GM21423 (cell line): ENCODE measurements at regions not wholly inside any gene's neighbourhood (a gene's known extent, or its start where the extent isn't known, plus 50 kb on each side); places are given as distances from the start of the nearest gene placed in this dataset.

Source experiments
- ATAC-seq: cut with Tn5 transposase; IDR thresholded peaks from one replicate; pipeline ENCODE4 v1.9.1; 2021; ENCODE audit warnings: mild to moderate bottlenecking, moderate library complexity; ENCODE audit not compliant: unreplicated experiment

- ATAC-seq: no peak
These were observed 531.9 kb downstream of the QKI start for GRCh38 chr6:163946437-163946836.

- ATAC-seq: no peak
These were observed 531.3 kb downstream of the QKI start for GRCh38 chr6:163945808-163946207.

- no peak for ATAC-seq
These were observed 530.4 kb downstream of the QKI start for GRCh38 chr6:163944897-163945296.

DNA sequence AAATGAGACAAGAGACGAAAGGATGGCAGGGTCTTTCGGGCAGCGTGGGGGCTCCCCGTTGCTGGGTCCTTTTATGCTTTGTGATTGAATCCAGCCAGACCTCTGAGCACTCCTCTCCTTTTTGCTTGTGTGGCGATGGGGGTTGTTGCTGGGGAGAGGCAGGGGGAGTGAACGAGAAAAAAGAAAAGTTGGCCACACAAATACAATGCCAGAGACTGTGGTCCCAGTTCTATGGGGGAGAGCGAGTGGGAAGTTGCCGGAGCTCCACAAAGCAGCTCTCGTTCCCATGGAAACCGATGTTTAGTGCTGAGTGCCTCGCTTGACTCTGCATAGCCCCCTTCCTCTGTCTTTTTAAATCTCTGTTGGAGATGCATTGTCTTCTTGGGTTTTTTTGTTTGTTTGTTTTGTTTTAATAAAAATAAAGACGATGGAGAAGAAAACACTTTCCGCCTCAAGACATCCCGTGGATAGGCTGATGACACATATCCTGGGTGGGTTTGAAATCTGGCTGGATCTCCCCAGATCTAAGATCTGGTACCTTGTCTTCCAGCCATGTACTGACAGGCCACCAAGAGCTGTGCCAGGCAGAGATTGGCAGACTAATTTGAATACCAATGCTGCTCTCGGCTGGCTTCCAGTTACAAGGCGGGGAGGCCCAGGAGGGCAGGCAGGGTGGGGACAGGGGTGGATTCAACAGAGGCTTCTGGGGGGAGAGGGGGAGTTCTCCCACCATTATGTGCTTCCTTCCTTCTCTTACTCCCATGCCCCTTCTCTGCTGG, 529.3 kb downstream of the QKI start:
- ATAC-seq: no peak

GRCh38 chr6:163942790-163943189, 528.3 kb downstream of the QKI start:
- no peak for ATAC-seq

DNA sequence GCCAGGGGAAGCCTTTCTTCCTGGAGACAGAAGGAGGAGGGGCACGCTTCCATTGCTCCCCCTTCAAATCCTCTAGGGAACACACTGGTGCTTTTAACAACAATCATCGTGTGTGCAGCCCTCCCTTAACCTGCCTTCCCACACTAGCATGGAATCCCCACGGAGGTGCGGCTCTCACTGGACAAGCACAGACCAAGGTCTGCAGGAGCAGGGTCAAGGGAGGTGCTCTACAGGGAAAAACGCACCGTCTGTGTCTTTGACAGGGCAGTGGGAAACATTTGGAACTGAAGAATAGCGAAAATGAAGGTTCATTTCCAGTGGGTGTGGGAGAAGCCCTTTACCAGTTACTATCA, 527.1 kb downstream of the QKI start:
- no peak for ATAC-seq

DNA sequence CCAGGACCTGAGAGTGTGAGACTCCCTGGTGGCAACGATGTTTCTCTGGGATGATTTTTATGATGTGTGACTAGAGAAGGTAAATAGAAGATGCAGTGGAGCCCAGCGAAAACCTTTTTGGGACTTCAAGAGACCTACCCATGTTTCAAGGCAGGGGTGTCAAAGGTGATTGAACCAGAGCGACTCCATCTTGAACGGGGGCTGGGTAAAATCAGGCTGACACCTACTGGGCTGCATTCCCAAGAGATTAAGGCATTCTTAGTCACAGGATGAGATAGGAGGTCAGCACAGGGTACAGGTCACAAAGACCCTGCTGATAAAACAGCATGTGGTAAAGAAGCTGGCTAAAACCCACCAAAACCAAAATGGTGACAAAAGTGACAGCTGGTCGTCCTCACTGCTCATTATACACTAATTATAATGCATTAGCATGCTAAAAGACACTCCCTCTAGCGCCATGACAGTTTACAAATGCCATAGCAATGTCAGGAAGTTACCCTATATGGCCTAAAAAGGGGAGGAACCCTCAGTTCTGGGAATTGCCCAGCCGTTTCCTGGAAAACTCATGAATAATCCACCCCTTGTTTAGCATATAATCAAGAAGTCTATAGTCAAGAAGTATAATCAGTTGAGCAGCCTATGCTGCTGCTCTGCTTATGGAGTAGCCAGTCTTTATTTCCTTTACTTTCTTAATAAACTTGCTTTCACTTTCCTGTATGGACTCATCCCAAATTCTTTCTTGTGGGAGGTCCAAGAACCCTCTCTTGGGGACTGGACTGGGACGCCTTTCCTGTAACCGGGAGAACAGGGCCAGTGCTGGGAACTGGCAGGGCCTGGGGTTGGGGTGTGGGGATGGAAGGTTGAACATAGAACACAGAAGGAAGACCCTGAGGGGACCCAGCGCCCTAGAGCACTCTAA, 526.4 kb downstream of the QKI start:
- no peak for ATAC-seq

- no peak for ATAC-seq
These were observed 522.6 kb downstream of the QKI start for GRCh38 chr6:163937071-163937470.

GRCh38 chr6:163935158-163935762, 520.7 kb downstream of the QKI start:
- no peak for ATAC-seq

GRCh38 chr6:163930012-163930411, 515.5 kb downstream of the QKI start:
- ATAC-seq: no peak

- no peak for ATAC-seq
These were observed 515.0 kb downstream of the QKI start for GRCh38 chr6:163929538-163929937.

DNA sequence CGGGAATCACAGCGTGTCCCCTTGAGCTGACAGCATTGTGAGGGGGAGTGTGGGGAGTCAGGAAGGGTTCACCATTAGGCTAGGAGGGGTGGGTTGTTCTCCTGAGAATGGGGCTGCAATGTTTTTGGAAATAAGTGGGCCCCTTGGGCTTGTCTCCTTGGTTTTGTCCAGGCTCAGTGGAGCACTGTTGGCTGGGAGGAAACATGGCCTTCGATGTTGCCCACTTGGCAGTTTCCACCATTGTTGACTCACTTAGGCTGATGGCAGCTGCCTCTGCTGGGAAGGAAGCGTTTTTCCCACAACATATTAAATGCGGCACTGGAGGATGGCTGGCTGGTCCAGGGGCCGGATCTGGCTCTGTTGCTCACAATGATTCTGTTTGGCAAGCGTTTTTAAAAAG, 512.1 kb downstream of the QKI start:
- ATAC-seq: no peak

- ATAC-seq: no peak
These were observed 511.3 kb downstream of the QKI start for GRCh38 chr6:163925839-163926238.

DNA sequence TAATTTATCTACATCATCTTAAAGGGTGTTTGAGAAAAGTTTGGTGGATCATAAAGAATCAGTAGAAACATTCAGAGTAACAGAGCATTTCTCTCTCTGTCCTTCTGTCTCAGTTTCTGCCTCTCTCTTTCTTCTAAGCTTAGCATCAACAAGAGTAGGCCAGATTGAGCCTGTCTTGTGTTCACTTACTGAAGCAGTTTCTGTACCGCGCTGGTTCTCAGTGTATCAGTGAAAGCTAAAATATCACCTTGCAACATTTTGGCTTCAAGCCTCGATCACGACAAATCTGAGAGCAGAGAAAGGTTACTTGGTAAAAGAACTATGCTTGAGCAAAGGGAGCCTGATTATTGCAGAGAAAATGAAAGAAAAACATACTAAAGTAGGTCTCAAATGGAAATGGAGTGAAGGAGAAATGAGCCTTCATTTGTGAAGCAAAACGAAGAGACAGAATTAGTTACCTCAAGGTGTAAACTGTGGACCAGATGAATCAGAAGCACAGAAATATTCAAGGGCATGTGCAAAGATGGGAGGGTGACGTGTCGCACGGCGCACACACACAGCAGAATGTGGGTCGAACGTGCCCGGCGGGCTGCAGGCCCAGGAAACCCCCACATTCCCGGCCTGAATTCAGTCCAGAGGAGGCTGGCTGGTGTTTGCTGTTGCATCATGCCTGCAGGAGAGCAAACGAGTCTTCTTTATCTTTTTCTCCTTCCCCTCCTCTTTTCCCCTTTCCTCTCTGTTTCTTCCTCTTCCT, 509.3 kb downstream of the QKI start:
- no peak for ATAC-seq

DNA sequence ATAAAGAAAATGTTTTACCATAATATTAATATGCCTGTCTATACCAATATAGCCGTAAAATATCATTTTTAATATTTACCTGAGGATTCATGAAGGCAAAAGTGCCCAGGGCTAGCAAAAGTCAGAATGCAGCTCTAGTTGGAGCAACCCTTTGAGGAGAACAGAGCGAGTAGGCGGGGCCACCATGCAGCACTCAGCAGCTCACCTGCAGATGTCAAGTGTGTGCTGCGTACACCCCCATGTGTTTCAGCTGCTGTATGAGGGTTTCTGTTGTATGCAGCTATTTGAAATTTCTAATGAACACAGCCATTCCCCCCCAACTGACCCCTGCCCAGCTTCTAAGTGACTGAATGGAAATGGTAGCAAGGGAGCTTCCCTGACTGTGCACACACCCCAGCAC, 508.0 kb downstream of the QKI start:
- no peak for ATAC-seq

DNA sequence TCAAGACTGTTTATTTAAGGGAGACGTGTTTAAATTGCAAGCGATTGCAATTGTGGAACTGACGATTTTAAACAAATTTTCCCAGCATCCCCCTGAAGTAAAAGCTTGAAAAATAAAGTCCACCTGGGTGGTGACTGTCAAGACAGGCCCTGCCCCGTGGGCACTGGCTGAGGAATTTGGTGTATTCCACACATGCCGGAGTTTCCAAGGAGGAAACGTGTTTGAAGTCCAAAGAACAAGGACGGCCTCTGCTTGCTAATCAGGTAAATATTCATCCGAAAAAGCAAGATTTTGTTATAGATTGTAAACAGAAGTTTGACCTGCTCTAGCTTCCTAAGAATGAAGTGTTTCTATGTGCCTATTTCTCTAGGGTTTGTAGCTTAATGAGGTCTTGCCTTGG, 505.1 kb downstream of the QKI start:
- ATAC-seq: no peak

DNA sequence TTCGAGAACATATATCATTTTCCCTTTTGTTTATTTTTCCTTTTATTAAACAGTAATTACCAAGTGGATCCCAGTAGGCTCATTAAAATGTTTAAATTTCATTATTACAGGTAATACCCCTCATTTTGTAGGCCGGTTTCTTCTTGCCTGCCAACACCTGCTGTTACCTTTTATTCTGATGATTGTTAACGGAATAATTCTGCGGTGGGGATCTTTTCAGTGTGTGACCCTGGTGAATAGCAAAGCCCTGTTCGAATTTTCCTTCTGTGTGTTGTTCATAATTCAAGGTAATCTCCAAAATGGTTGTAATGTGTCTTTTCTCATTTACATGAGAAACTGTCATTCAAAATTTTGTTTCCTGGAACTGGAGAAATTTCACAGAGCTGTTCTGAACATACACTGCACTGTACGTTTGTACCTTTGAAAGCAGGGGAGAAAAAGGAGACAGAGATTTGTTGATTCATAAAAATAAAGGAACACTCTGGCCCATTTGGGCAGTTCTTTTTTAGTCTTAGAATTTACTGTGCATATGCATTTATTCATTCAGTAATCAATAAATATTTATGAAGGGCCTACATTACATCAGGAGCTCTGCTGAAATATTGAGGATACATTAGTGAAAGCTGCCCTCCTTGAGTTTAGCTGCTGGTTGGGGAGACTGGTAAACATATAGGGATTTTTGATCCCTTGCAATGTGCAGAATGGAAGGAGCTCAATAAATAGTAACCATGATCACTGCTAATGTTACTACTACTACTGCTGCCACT, 502.0 kb downstream of the QKI start:
- ATAC-seq: no peak

- ATAC-seq: no peak
These were observed 500.6 kb downstream of the QKI start for GRCh38 chr6:163915131-163915530.

- no peak for ATAC-seq
These were observed 498.5 kb downstream of the QKI start for GRCh38 chr6:163913045-163913444.

- no peak for ATAC-seq
These were observed 491.6 kb downstream of the QKI start for GRCh38 chr6:163906006-163906710.
